RWPE2 (cell line): ENCODE measurements at regions not wholly inside any gene's neighbourhood (a gene's known extent, or its start where the extent isn't known, plus 50 kb on each side); places are given as distances from the start of the nearest gene placed in this dataset.

Experiments
- ATAC-seq: fragments of 200-7000 bp; cut with Tn5 transposase; 3 replicates; pipeline ENCODE4 v1.9.1; 2021; ENCODE audit warnings: low read depth
- DNase-seq: peaks from one replicate; pipeline ENCODE4 v3.0.0-alpha.2; 2020; ENCODE audit warnings: low spot score
- H3K27ac ChIP-seq: fragments of 450-650 bp; 2 replicates; pipeline ENCODE4 v1.5.1; 2017; ENCODE audit warnings: mild to moderate bottlenecking; ENCODE audit not compliant: poor library complexity, severe bottlenecking
- H3K27me3 ChIP-seq: fragments of 250-450 bp; sonication (Bioruptor Pico); 2 replicates; pipeline ENCODE4 v1.5.1; 2021; ENCODE audit warnings: mild to moderate bottlenecking, moderate library complexity; ENCODE audit not compliant: insufficient read depth, poor library complexity, severe bottlenecking
- H3K36me3 ChIP-seq: fragments of 250-450 bp; sonication (Bioruptor Pico); 2 replicates; pipeline ENCODE4 v1.5.1; 2020; ENCODE audit warnings: low read depth, mild to moderate bottlenecking, moderate library complexity
- H3K4me1 ChIP-seq: fragments of 250-450 bp; sonication (Bioruptor Pico); 2 replicates; pipeline ENCODE4 v1.5.1; 2021; ENCODE audit warnings: mild to moderate bottlenecking, moderate library complexity; ENCODE audit not compliant: insufficient read depth, poor library complexity, severe bottlenecking
- H3K4me3 ChIP-seq: fragments of 250-450 bp; sonication (Bioruptor Pico); 2 replicates; pipeline ENCODE4 v1.5.1; 2021; ENCODE audit warnings: mild to moderate bottlenecking, moderate library complexity; ENCODE audit not compliant: severe bottlenecking
- H3K9me3 ChIP-seq: fragments of 250-450 bp; sonication (Bioruptor Pico); 2 replicates; pipeline ENCODE4 v1.5.1; 2021; ENCODE audit warnings: mild to moderate bottlenecking, moderate library complexity; ENCODE audit not compliant: severe bottlenecking
- TF ChIP-seq, protein P1 (sequence below): fragments of 450-650 bp; IDR thresholded peaks from one replicate; pipeline ENCODE4 v1.5.1; 2017; ENCODE audit warnings: mild to moderate bottlenecking, moderate library complexity; ENCODE audit not compliant: poor library complexity, severe bottlenecking

DNA sequence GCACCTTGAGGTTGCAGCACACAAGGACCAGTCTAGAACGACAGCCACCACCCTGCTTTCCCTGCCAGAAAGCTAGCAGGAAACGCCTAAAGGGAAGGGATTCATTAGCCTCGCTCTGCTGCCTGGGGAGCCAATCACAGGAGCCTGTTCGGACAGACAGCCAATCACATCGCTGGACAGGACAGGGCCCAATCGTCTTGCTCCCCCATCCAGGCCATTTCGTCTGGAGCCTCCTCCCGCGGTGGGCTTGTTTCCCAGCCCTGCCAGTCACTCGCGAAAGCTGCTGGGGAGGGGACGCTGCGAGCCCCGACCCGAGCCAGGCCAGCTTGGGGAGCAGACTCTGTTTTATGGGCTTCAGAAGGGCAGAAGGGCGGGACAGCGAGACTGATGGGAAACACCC, 79.8 kb upstream of the NCAM1 start:
- H3K36me3 ChIP-seq: no peaks in the 10 kb centered on the region
- no peaks in the 10 kb centered on the region for H3K9me3 ChIP-seq
- no peak for DNase-seq
- H3K4me1 ChIP-seq: no peaks in the 10 kb centered on the region
- H3K27me3 ChIP-seq: no peaks in the 10 kb centered on the region
- H3K27ac ChIP-seq: no peak overlapping the region
- ATAC-seq: peak; percentile 85
- TF ChIP-seq, protein P1, sequence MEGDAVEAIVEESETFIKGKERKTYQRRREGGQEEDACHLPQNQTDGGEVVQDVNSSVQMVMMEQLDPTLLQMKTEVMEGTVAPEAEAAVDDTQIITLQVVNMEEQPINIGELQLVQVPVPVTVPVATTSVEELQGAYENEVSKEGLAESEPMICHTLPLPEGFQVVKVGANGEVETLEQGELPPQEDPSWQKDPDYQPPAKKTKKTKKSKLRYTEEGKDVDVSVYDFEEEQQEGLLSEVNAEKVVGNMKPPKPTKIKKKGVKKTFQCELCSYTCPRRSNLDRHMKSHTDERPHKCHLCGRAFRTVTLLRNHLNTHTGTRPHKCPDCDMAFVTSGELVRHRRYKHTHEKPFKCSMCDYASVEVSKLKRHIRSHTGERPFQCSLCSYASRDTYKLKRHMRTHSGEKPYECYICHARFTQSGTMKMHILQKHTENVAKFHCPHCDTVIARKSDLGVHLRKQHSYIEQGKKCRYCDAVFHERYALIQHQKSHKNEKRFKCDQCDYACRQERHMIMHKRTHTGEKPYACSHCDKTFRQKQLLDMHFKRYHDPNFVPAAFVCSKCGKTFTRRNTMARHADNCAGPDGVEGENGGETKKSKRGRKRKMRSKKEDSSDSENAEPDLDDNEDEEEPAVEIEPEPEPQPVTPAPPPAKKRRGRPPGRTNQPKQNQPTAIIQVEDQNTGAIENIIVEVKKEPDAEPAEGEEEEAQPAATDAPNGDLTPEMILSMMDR: no peak
- H3K4me3 ChIP-seq: peak overlapping the region; percentile 20

DNA sequence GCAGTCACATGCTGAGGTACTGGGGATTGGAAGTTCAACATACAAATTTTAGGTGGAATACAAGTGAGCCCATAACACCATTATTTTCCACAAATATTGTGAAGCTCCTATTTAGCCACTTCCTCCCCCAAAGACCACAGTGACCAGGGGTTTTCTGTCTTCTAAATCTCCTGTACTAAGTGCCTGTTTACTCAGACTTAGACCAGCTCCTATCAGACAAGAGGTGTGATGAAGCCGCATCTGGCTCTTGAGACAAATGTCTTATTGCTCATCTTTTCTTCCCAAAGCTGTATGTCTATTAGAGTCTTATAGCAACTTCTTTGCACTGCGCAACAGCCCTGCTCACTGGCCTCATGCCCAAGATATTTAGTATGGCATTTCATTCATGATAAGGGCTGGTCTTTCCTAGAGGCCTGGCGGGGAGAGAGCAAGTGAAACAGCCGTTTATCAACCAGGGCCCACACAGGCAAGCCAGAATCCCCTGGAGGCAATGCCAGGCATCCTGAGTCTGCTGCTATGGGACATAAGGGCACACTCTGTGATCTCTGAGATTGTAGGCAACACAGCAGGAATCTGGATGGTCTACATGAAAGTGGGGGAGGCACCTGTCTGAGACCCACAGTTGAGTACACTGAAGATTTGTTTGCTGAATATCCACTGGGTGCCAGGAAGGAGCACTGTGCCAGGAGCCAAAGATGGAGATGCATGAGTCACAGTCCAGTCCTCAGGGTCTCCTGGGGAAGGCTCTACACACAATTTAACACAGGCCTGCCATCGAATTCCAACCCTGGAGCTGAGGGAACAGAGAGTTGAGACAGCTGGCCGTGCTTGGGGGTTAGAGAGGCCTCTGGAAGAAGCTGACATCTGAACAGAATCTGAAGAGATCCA, 78.5 kb upstream of the NCAM1 start:
- no peaks in the 10 kb centered on the region for H3K36me3 ChIP-seq
- TF ChIP-seq, protein P1: no peak
- DNase-seq (no peak), ATAC-seq (no peak)
- no peaks in the 10 kb centered on the region for H3K9me3 ChIP-seq
- H3K4me3 ChIP-seq: no peak overlapping the region
- no peaks in the 10 kb centered on the region for H3K4me1 ChIP-seq
- H3K27me3 ChIP-seq: no peaks in the 10 kb centered on the region
- H3K27ac ChIP-seq: no peak overlapping the region

DNA sequence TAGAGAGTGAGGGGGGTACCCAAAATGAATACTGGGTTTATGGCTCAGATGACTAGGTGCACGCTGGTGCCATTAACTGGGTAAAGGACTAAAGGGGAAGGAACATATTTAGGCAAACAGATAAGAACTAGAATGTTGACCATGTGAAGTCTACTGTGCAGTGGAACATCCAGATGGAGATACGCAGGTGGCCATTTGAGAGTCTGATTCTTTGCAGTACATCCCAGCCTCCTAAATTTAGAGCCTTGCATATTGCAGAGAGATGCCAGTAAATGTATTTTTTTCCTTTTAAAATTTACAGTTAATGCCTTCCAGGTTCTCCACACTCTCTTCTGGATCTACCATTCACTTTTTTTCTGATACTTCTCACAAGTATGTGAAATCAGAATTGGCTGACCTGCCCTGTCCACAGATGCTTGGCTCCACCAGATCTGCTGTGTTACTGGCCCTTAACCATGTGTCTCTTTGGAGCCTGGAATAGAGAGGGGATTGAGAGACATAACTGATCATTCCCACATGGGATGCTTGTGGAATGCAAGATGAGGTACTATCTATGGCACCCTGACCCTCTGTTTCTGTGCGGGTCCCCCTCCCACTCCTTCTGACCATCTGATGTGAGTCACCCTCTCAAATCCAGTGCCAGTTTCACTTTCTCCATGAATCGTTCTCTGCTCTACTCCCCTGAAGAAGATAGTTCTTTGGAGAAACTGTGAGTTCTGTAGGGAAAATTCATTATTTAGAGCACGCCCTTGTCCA, 77.0 kb upstream of the NCAM1 start:
- H3K27me3 ChIP-seq: no peaks in the 10 kb centered on the region
- TF ChIP-seq, protein P1: no peak
- DNase-seq (no peak), ATAC-seq (no peak)
- no peak overlapping the region for H3K4me3 ChIP-seq
- no peaks in the 10 kb centered on the region for H3K4me1 ChIP-seq
- no peaks in the 10 kb centered on the region for H3K9me3 ChIP-seq
- H3K27ac ChIP-seq: no peak overlapping the region
- no peaks in the 10 kb centered on the region for H3K36me3 ChIP-seq

DNA sequence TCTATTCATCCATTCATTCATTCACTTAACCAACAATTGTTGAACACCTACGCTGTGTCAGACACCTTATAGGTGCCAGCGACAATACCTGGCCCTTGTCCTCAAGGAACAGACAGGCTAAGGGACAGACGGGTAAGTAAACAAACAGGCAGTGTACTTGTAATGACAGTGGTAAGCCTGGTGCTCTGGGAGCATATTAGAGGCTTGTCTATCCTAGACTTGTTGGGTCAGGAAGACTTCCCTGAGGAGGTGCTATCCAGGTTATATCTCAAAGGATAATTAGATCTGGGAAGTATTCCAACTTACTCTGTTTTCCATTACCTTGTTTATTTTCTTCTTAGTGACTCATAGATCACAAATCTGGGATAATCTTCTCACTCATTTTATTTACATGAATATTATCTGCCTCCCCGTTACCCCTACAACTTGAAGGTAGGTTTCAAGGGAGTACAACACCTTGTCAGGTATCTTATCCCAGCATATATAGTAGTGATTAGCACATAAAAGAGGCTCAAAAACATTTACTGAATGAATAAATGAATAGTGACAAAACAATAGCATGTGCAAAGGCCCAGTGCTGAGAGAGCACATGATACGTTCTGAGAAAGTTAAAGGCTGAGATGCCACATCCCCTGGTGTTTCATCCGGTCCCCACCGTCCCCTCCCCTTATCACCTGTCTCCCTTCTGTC, 75.3 kb upstream of the NCAM1 start:
- DNase-seq: no peak
- Histone ChIP-seq H3K27ac (no peak overlapping the region), H3K4me3 (no peak overlapping the region), H3K36me3 (no peaks in the 10 kb centered on the region), H3K9me3 (no peaks in the 10 kb centered on the region), H3K27me3 (peaks cover 11% of the 10 kb centered on the region), H3K4me1 (no peaks in the 10 kb centered on the region)
- TF ChIP-seq, protein P1: no peak
- ATAC-seq: 0 out of 3 replicates have a peak, but pooled peaks have one; percentile 21
